HG03520 (cell line): ENCODE measurements at regions not wholly inside any gene's neighbourhood (a gene's known extent, or its start where the extent isn't known, plus 50 kb on each side); places are given as distances from the start of the nearest gene placed in this dataset.

Experiments used
- ATAC-seq: cut with Tn5 transposase; IDR thresholded peaks from one replicate; pipeline ENCODE4 v1.9.1; 2021; ENCODE audit warnings: mild to moderate bottlenecking, moderate library complexity; ENCODE audit not compliant: unreplicated experiment

DNA sequence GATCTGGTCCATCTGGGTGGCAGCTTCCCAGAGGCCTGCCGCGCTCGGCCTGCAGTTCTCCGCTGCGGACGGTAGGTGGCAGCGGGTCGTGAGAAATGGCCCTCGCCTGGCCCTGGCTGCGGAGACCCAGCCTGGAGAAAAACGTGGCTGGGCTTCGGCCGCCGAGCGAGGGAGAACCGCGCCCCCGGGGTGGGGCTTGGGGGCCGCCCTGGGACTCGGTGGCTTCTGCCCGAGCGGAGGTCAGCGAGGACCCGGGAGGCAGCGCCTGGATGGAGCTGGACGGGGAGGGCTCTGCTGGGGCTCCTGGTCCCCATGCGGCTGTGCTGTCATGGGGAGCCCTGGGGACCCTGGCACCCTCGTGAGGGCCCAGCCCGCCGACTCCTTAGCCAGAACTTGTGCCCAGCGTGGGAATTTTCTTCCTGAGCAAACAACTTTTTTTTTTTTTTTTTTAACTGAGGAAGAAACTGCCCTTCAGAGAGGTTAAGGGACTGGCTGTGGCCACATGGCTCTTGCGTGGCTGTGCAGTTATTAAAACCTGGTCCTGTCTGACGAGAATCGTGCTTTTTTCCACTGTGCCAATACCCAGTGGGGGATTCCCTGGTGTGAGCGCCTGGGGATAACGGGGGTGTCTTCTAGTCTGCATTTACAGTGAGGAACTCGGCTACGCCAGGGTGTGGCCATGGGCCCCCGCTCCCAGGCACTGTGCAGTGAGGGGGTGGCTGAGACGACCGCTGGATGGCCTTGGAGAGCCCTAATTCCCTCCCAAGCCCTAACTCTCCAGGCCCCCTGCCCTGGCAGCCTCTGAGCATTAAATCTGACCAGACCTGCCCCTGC lies 535.6 kb downstream of the INSC start:
- ATAC-seq: peak; percentile 97

- ATAC-seq: no peak
Observed at GRCh38 chr11:15651033-15651432, 536.3 kb downstream of the INSC start.

DNA sequence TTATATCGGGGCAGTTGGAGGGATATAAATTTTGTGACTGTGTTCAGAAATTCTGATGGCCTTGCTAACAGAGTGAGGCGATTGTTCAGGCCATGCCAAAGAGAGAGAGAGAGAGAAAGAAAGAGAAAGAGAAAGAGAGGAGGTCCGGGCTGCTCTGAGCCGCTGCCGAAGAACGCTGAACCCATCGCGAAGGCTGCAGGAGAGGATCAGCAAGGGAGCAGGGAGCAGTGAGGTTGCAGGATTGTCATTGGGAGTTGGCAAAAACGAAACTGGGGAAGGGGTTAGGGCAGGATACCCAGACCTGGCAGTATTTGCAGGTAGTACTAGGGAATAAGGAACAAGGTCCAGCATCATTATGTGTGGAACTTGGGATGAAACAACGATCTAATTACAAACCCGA lies 537.1 kb downstream of the INSC start:
- no peak for ATAC-seq

GRCh38 chr11:15653191-15653710 lies 538.5 kb downstream of the INSC start:
- ATAC-seq: no peak

DNA sequence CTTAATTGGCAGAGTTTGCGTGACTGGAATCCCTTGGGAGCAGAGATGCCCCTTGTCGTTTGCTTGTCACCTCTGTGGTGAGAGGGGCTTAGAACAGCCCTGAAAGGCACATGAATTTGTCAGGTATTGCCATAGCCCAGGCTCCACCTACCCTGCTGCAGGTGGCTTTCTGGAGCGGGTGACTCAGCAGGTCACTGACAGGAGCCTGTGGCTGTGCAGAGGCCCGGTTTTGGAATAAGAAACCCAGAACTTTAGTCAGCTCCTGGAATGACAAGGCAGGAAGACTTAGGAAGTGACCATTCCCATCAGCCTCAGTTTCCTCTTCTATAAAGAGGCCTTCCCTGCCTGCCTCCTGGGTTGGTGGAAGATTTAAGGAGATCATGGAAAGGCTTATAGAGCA lies 539.7 kb downstream of the INSC start:
- no peak for ATAC-seq

DNA sequence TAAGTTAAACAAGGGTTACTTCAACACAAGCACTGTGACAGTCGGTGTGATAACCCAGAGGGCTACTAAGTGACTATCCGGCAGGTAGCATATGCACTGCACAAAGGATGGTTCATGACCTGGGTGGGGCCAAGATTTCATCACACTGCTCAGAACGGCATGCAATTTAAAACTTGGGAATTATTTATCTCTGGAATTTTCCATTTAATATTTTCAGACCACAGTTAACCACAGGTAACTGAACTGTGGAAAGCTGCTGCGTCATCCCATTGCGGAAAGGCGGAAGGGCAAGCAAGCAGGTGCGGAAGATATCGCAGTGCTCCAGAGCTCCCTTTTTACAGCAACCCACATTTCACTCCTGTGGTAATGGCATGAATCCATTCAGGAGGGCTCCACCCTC lies 540.8 kb downstream of the INSC start:
- no peak for ATAC-seq

DNA sequence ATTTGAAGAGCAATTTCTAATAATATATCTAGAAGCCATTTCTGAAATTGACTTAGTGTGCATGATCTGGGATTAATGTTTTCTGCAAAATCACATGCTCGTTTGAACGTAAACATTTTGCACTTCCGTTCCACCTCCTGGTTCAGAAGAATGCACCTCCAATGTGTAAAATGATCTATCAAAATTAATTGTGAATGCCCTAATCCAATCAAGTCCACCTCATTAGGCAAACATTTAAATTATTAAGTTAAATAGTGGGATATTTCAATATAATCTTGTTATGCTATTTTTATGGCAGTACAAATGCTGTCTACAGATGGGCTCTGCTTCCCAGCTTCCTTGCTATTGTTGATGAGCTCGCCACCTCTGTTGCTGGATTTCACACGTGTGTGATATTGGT lies 542.5 kb downstream of the INSC start:
- ATAC-seq: no peak

GRCh38 chr11:15660496-15660895 lies 545.8 kb downstream of the INSC start:
- no peak for ATAC-seq

GRCh38 chr11:15662285-15662684 lies 547.6 kb downstream of the INSC start:
- no peak for ATAC-seq

DNA sequence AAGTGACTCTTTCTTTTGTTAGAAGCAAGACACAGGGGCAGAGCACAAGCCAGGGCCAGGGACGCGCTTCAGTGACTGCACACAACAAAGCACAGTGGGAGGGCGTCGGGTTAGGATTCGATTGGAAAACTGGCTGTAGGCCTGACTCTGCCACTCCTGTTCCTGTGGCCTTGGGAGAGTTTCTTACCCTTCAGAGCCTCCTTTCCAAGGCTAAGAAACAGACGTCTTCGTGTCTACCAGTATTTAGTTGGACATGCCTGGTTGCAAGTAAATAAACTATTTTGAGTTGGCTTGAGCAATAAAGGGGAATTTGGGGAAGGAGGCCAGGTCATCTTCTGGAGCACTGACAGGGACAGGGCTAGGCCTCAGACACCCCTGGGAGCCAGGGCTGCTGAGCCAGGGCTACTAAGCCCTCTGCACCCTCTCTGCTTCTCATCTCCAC lies 549.1 kb downstream of the INSC start:
- ATAC-seq: no peak

DNA sequence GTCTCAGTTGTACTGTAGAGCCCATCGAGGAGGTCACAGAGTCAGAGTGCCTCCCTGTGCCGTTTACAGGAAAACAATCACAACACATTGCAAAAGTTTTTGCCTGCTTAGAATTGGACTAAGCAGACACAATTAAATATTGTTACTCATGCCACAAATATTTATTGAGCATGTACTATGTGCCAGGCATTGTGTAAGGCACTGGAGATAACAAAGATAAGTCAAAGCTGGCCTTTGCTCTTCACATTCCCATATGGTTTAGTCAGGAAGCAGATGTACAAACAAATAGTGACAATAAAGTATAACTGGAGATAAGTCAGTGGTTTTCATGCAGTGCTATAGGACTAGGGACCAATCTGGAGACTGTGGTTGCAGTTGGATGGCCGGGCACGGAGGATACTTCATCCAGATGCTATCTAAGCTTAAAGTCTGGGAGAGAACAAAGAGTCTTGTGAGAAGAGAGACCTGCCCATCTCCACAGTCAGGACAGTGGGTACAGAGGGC lies 550.7 kb downstream of the INSC start:
- no peak for ATAC-seq

GRCh38 chr11:15667127-15667725 lies 552.5 kb downstream of the INSC start:
- no peak for ATAC-seq

- no peak for ATAC-seq
Observed at GRCh38 chr11:15668718-15669117, 554.0 kb downstream of the INSC start.

DNA sequence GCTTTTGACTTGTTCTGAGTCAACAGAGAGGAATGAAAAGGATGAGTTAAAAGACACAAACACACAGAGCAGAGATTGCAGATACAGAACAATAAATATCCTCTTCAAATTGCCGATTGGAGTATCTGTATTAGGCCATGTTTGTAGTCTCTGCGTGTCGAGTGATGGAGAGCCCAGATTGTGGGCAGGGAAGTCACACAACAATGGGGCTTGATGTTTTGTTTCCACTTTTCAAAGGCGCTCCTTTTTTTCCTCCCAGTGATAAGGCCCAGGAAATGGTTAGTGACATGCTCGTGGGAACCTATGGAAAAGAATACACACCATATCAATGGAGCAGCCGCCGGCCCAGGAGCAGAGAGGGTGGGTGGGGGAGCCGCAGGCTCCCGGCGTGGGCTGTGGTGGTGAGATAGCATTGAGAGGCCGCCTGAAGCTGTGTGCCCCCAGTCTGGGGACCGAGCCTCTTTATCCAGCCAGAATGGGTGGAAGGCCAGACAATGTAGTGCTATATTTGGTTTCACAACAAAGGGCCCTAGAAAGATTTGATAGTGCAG lies 555.9 kb downstream of the INSC start:
- ATAC-seq: no peak

- ATAC-seq: no peak
Observed at GRCh38 chr11:15671216-15671615, 556.5 kb downstream of the INSC start.

GRCh38 chr11:15672825-15673224 lies 558.1 kb downstream of the INSC start:
- ATAC-seq: no peak

DNA sequence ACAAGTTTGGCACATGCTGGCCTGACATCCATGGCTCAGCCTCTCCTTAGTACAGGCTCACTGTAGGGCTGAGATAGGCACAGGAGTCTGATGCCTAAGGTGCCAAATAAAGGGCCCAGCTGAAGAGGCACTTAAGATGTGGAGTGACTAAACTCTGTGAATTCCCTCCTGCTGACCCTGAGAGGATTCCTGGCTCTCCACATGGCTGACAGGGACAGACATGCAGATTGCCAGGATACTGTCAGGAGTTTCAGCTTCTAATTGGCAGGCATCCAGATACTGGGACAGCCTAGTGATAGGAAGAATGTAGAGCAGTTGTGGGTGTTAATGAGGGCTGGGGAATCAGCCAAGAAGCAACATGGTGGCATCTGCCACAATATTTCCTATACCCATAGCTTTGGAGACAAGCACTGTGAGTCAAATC lies 558.7 kb downstream of the INSC start:
- no peak for ATAC-seq

GRCh38 chr11:15674756-15675155 lies 560.0 kb downstream of the INSC start:
- no peak for ATAC-seq

DNA sequence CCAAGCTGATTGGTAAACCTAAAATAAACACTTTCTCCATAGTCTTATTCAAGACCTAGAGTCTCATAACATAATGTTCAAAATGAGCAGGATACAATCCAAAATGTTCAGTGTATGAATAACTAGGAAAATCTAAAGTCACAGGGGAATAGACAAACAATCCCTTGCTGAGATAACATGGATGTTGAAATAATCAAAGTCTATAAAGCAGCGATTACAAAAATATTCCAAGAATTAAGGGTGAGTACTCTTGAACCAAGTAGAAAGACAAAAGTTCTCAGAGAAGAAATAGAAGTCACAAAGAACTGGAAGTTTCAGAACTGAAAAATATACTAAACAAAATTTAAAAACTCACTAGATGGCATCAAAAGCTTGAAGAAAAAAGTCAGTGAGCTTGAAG lies 561.0 kb downstream of the INSC start:
- no peak for ATAC-seq

GRCh38 chr11:15677181-15677580 lies 562.5 kb downstream of the INSC start:
- ATAC-seq: no peak

- no peak for ATAC-seq
Observed at GRCh38 chr11:15683528-15683927, 568.8 kb downstream of the INSC start.

- ATAC-seq: no peak
Observed at GRCh38 chr11:15685306-15685705, 570.6 kb downstream of the INSC start.
